Breast epithelium (tissue), 3 donors: ENCODE measurements at regions not wholly inside any gene's neighbourhood (a gene's known extent, or its start where the extent isn't known, plus 50 kb on each side); places are given as distances from the start of the nearest gene placed in this dataset.

ENCODE experiments used
- CTCF ChIP-seq, 3 donors: fragments of 450-650 bp; IDR thresholded peaks; one replicate each; pipeline ENCODE4 v1.5.1; 2016 to 2017; ENCODE audit warnings: antibody characterized with exemption in 3 of 3, mild to moderate bottlenecking in 3 of 3, moderate library complexity in 3 of 3
- POLR2A ChIP-seq: fragments of 450-650 bp; IDR thresholded peaks from one replicate; pipeline ENCODE4 v1.6.1; 2016; ENCODE audit warnings: antibody characterized with exemption, mild to moderate bottlenecking, moderate library complexity

- no peak for TF ChIP-seq CTCF (IDR thresholded peaks at IDR 0.05)
- no peak for TF ChIP-seq POLR2A
Measured at GRCh38 chr12:92582893-92583292, 119.9 kb upstream of the PLEKHG7 start.
